Omental fat pad (tissue), 3 donors: ENCODE measurements at regions not wholly inside any gene's neighbourhood (a gene's known extent, or its start where the extent isn't known, plus 50 kb on each side); places are given as distances from the start of the nearest gene placed in this dataset.

ENCODE experiments used
- ATAC-seq: fragments of 150-250 bp; one replicate; pipeline ENCODE4 v1.9.1; 2016; ENCODE audit warnings: mild to moderate bottlenecking, moderate library complexity; ENCODE audit not compliant: low FRiP score
- DNase-seq: peaks from one replicate; pipeline ENCODE4 v3.0.0-alpha.2; 2019; ENCODE audit warnings: low spot score
- CTCF ChIP-seq, 3 donors: fragments of 450-650 bp; IDR thresholded peaks; one replicate each; pipeline ENCODE4 v1.5.1; 2016 to 2017; ENCODE audit warnings: antibody characterized with exemption in 3 of 3, mild to moderate bottlenecking in 3 of 3, moderate library complexity in 2 of 3

DNA sequence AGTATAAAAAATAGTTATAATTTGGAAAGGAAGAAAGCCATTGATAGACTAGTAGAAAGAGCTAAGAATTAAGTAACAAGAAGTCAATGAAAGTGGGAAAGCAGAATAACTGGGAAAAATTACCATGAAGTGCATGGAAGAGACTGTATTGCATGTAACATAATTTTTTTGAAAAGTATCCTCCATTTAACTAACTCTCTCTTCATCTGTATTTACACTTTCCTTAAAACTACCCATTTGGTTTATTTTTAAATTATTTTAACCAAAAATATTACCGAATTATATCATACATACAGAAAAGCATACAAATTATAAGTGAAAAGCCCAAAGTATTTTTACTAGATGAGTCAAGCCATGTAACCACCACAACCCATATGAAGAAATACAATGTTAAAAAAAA, 1009.9 kb upstream of the SEMA6D start:
- DNase-seq (no peak), ATAC-seq (no peak)
- TF ChIP-seq CTCF (IDR thresholded peaks at IDR 0.05), result no peak

GRCh38 chr15:46708226-46708625, 1009.1 kb upstream of the SEMA6D start:
- ATAC-seq (no peak), DNase-seq (no peak)
- TF ChIP-seq CTCF (IDR thresholded peaks at IDR 0.05), result no peak

- TF ChIP-seq CTCF (IDR thresholded peaks at IDR 0.05), result no peak
- no peak for ATAC-seq
- DNase-seq, result no peak
These were observed 1007.7 kb upstream of the SEMA6D start for GRCh38 chr15:46709460-46710083.

DNA sequence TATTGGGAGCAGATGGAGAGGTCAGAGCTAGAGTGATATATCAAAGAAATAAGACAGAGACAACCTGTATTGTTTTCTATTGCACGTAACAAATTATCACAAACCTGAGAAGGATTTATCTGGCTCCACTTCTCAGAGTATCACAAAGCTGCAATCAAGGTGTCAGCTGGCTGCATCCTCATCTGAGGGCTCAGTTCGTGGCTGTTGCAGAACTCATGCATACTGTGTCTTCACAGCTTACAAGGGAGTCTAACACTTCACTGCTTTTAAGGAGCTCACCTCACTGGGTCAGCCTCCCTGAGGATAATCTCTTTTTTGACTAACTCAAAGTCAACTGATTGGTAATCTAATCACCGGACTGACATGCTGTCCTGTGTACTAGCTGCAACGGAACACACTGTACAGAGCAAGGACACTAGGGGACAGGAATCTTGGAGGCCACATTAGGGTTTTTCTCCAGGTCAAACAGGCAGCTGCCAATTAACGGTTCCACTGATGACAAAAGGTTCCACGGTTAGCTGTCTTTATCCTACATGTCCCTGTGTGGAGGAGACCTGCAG, 1006.8 kb upstream of the SEMA6D start:
- ATAC-seq (no peak), DNase-seq (no peak)
- no peak for TF ChIP-seq CTCF (IDR thresholded peaks at IDR 0.05)

DNA sequence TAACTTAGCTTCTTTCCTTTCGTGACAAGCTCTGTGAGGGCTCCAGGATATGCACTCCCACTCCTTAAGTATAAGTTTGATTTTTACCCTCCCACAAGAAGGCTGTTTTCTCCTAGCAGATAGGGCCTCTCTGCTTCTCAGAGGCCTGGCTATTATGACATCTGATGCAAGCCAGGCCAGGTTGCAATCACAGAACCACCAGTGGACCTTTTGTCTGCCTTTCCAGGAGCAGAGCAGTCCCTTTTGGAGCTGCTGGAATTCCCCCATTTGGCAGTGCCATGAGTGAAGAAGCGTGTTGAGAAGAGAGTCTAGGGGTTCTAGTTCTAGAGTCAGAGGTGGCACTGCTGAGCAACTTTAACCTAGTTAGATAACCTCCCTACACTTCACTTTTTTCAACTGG, 1004.3 kb upstream of the SEMA6D start:
- no peak for DNase-seq
- TF ChIP-seq CTCF (IDR thresholded peaks at IDR 0.05), result no peak
- no peak for ATAC-seq

GRCh38 chr15:46714950-46715349, 1002.4 kb upstream of the SEMA6D start:
- no peak for DNase-seq

More at GRCh38 chr15:46714950-46715349, 1002.4 kb upstream of the SEMA6D start:
- no peak for ATAC-seq
- TF ChIP-seq CTCF (IDR thresholded peaks at IDR 0.05), result no peak
